ENCODE measurements at regions not wholly inside any gene's neighbourhood (a gene's known extent, or its start where the extent isn't known, plus 50 kb on each side); places are given as distances from the start of the nearest gene placed in this dataset.

GRCh38 chr6:140774080-140774505 is 1358.6 kb upstream of the GJE1 start:
- TF ChIP-seq, protein P1, sequence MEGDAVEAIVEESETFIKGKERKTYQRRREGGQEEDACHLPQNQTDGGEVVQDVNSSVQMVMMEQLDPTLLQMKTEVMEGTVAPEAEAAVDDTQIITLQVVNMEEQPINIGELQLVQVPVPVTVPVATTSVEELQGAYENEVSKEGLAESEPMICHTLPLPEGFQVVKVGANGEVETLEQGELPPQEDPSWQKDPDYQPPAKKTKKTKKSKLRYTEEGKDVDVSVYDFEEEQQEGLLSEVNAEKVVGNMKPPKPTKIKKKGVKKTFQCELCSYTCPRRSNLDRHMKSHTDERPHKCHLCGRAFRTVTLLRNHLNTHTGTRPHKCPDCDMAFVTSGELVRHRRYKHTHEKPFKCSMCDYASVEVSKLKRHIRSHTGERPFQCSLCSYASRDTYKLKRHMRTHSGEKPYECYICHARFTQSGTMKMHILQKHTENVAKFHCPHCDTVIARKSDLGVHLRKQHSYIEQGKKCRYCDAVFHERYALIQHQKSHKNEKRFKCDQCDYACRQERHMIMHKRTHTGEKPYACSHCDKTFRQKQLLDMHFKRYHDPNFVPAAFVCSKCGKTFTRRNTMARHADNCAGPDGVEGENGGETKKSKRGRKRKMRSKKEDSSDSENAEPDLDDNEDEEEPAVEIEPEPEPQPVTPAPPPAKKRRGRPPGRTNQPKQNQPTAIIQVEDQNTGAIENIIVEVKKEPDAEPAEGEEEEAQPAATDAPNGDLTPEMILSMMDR (conservative IDR thresholded peaks at IDR 0.05 in 1 of 2, IDR thresholded peaks at IDR 0.05 in 1 of 2; ENCODE audit: extremely low read depth in 1 of 2, insufficient read depth in 1 of 2, low read depth in 1 of 2, low read length in 2 of 2) = no peak
- TF ChIP-seq EZH2 (IDR thresholded peaks at IDR 0.05; ENCODE audit: borderline replicate concordance, low read length) = no peak

Measured in mammary epithelial cell (primary cell).